ENCODE measurements at regions not wholly inside any gene's neighbourhood (a gene's known extent, or its start where the extent isn't known, plus 50 kb on each side); places are given as distances from the start of the nearest gene placed in this dataset.

DNA sequence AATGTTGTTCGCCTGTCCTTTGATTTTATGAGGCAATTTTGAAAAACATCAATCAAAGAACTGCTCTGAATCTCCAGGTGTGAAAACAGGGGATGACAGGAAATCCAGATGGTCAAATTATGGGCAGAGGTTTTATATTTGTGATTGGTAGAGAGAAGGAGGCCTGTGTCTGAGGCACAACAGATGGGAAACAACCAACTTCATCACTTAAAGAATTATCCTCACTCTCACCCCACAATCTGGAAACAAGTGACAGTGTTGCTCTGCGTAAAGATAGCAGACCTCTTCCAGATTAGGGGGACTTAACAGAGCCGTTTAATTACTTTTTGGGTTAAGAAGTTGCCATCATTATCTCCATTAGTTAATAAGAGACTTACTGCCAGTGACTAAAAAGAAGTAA lies 64.1 kb upstream of the EGLN3 start:
- TF ChIP-seq CTCF (IDR thresholded peaks at IDR 0.05) (no peak), POLR2A (IDR thresholded peaks at IDR 0.05) (no peak)

Measured in right lobe of liver (tissue), 4 donors.